Stimulated activated naive CD4-positive, alpha-beta T cell (primary cell): ENCODE measurements at regions not wholly inside any gene's neighbourhood (a gene's known extent, or its start where the extent isn't known, plus 50 kb on each side); places are given as distances from the start of the nearest gene placed in this dataset.

ENCODE experiments used
- DNase-seq, 6 experiments: peaks; one replicate each; lab custom pipeline; 2025; lab: John Stamatoyannopoulos, UW

- no peak for DNase-seq
Observed at GRCh38 chr2:62447411-62447810, 58.6 kb downstream of the TMEM17 start.

DNA sequence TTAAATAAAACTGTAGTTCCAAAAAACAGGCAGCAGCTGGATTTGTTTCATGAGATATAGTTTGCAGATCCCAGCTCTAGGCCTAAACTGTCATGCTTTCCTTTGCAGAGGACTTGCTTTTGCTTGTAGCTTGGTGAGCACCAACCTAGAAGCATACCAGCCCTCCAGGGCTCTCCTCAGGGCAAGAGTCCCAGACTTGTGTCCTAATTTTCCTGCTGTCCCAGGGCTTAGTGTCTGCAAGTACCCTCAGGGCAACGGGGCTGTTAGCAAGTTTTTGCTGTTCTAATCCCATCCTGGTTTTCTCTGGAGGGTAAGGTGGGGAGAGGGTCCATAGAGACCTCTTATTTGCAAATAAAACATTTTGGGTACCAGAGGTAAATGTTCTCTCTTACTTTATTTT lies 59.5 kb downstream of the TMEM17 start:
- DNase-seq: no peak

GRCh38 chr2:62443886-62444285 lies 62.1 kb downstream of the TMEM17 start:
- DNase-seq: no peak

DNA sequence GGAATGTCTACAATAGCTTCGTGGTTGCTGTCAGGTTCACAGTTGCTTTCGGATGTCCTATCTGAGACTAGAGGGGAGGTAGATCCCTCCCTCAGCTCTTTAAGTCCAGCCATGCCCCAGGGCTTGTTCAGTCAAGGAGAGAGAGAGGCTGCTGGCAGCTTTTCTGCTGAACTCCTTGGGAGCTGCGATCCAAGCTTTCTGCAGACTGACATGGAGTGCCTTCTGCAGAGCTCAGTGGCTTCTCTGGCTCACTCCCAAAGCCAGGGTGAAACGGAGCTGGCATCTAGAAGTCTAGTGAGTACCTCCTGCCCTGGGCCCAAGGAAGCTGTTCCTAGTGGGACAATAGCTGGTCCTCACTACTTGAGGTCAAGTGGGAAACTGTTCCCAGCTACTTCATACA lies 62.5 kb downstream of the TMEM17 start:
- DNase-seq: no peak

DNA sequence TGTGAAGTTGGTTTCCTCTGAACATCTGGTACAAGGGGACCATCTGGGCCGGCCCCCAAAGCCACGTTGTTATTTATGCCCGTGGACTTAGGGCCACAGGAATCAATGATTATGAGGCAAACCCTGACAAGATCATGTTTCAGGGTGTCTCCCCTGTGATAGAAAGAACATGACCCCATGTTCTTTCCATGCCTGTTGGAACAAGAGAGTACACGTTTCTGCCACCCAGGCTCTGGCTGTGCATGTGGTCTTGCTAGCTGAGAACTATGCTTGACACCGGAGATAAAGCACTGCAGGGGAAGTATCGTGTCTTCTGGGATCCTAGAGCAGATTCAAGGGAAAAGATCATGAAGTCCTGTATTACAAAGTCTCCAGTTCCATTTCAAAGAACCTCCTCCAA lies 64.2 kb downstream of the TMEM17 start:
- no peak for DNase-seq

- DNase-seq: no peak
Observed at GRCh38 chr2:62441421-62441820, 64.6 kb downstream of the TMEM17 start.

DNA sequence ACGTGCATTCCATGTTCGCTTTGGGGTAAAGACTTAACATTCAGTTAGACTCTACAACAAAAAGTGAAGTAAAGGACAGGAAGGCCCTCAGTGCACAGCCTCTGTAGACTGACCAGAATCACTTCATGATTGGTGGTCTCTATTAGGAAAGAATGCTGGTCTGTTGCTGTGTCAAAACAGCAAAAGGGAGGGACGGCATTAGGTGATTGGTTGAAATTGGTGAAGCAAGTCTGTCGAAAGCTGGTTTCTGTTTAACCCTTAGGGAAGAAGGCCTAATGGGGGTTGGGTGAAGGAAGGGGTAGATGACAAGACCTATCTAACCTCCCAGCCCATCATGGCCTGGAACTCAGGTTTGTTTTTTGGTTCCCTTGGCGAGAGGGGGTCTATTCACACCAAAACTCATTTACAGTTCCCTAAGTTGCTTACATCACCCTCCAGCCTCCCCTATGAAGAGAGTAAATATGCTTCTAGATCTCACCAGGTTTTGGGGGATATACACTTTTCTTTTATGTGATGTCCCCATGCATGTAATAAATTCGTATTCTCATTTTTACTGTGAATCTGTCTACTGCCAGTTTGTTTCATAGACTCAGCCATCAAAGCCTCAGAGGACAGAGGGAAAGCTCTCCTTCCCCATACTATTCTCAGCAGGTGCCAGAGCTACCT lies 65.6 kb downstream of the TMEM17 start:
- no peak for DNase-seq

DNA sequence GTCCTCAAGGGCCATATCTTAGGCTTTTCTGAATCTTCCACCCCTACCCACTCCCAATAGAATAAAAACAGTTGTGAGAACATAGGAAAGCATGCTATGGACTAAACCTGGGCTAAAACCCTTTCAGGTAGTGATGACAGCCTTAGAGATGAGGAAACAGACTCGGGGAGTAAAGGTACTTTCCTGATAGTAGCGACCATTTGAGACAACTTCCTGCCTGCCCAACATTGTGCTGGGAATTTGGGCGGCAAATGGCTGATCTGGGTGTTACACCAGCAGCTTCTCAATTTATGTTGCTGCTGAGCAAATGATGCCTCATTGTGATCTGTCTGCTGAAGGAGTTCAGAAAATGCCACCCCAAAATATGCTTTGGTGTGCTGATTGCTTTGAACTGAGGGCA lies 66.6 kb downstream of the TMEM17 start:
- no peak for DNase-seq

GRCh38 chr2:62437785-62438184 lies 68.2 kb downstream of the TMEM17 start:
- no peak for DNase-seq

DNA sequence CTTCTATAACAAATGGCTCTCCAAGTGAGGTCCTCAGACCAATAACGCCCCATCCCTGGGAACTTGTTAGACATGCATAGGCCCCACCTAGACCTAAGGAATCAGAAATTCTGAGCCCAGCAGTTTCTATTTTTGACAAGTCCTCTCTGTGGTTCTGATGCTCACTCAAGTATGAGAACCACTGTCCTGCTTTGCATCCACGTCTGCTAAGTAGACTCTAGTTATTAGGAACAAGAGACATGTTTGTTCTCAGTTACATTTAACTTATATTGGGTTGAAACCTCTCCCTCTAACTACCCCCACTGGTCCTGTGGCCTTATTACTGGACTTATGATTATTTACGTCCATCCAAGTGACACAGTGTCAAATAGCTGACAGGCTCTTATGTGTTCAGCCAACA lies 70.3 kb downstream of the TMEM17 start:
- DNase-seq: no peak

DNA sequence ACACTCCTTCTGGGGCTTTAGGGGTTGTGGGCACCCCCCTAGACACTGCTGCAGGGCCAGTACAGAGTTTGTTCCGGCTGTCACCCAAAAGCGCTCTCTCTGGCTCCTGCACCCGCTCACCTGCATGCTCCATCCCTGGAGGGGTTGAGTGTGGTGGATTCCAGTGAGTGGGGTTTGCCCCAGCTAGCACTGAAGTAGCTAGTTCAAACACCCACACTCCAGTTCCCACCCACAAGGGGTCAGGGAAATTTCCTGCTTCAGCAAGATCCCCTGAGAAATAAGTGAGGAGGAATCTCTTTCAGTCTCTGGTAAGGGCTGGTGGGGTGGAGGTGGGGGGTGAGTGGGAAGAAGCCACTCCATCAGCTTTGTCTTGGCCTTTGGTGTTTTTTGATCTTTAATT lies 73.6 kb downstream of the TMEM17 start:
- no peak for DNase-seq

DNA sequence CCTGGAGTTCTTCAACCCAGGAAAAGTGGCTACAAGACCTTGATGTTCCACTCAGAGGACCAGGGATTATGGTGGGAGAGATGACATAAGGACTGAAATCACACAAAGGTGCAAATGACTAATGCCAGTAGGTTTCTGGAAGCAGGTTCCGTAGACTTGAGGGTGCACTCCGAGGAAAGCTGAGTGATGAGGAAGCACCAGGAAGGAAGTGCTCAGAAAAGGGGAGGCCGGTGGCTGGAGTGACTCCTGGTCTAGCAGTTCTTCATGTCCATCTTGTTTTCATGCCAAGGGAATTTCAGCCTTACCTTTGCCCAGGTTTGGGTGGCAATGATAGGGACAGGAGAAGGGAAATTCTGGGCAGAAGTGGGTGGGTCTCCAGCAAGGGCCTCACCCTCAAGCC lies 74.5 kb downstream of the TMEM17 start:
- DNase-seq: no peak

- no peak for DNase-seq
Observed at GRCh38 chr2:62430146-62430545, 75.8 kb downstream of the TMEM17 start.

DNA sequence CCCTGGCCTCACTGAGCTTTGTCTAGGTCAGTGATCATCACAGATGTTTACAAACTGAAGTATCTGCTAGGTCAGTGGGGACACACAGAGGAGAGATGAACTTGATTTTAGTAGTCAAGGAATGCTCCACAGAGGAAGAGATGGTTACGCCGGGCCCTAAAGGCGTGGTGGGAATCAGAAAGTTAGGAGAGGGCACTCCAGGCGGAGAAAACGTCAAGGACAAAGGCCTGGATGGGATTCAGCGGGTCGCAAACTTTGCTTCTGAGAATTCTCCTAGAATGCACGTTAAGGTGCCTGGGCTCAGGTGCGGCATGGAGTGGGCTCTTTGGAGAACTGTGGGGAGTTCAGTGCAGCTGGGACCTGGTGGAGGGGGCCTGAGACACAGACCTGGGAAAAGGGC lies 78.8 kb downstream of the TMEM17 start:
- DNase-seq: no peak

DNA sequence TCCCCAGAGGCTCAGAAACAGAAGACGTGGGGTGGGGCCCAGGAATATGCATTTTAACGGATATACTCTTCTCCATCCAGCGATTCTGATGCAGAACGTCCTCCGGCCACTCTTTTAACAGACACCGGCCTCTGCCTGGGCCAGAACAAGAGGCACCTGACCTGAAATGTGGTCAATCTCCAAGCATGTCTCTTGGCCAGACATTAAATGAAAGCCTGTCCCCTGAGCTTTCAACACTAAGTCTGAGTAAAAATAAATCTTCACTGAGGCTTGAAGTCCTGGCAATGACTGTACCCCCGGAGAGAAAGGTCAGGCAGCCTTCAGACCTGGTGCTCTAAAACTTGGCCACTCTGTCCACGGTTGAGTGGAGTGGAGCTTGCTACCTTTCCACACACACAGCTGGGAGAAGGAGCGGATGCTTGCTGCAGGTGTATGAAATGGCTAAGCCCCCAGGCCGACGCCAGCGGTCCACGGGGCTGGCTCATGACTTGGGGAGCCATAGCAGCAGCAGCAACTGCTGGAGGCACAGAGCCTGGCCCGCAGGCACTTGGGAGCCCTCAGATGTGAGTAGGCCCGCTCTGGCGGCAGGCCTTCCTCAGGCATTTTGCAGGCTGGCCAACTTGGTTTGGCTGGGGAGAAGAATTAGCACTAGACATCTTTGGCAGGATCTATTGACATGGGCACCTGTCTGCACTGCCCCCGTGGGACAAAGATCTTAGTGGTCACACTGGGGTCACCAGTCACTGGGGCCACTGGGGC lies 79.7 kb downstream of the TMEM17 start:
- DNase-seq: no peak

DNA sequence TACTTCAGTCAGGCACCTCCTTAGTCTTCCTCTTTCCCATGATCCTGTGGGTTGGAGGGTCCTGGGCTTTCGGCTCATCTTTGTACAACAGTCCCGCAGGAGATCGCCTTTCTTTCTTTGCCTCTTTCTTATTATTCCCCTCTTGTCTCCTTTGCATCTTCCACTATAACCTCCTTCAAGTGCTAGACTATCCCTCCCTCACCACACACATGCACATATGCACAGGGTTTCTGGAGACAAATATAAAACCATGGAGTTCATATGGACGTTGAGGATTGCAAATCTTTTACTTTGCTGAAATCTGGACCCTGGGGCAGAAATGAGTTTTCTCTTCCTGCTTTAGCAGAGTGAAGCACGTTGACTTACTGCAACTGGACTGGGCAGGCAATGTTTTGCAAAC lies 80.3 kb downstream of the TMEM17 start:
- DNase-seq: no peak

DNA sequence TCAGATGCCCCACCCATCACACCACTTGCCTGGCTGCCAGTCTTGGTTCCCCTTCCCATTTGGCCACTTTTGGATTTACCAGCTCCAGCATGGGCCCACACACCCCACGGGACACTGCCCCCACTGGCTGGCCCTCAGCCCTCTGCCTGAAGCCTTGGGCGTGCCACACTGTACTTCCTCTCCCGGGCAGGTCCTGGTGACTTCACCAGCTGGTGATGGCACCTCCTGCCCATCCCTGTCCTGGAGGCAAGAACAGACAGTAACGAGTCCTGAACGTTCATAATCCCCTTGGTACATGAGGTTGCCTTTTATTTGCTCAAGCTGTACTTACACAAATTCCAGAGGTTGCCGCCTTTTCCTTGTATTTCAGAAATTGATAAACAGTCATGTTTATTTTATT lies 81.1 kb downstream of the TMEM17 start:
- DNase-seq: no peak

- no peak for DNase-seq
Observed at GRCh38 chr2:62423883-62424458, 82.0 kb downstream of the TMEM17 start.

DNA sequence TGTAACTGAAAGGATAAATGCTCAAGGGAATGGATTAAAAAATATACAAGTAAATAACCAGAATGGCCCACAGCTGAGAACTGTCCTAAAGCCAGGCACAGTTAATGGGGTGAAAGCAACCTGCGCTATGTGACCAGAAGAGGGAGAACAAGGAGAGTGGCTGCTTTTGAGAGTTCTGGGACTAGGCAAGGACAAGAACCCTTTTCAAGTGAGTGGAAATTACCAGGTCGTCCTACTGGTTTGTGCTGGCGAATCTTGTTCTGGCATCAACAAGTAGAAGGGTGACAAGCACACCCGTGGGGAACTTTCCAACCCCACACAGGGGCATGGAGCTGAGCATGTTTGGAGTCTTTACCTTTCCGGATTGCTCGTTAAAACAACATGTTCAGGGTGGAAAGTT lies 82.8 kb downstream of the TMEM17 start:
- DNase-seq: no peak

GRCh38 chr2:62415518-62415917 lies 90.5 kb downstream of the TMEM17 start:
- DNase-seq: no peak

DNA sequence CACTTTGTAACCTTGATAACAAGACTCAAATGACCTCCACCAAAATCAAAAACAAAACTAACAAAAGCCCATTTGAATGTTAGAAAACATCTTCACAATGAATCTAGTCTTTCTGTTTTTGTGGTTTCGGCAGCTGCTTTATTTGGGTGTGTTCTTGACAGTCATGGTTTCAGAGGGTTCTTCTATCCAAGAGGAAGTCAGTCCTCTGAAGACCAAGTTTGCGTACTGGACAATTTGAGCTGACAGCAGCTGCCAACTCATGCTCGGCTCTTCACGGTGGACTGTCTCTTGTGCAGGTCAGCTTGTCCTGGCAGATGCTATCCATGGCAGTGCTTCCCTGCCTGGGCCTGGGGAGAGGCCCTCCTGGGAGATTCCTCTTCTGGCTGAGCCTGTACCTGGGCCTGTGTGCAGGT lies 91.0 kb downstream of the TMEM17 start:
- DNase-seq: no peak

DNA sequence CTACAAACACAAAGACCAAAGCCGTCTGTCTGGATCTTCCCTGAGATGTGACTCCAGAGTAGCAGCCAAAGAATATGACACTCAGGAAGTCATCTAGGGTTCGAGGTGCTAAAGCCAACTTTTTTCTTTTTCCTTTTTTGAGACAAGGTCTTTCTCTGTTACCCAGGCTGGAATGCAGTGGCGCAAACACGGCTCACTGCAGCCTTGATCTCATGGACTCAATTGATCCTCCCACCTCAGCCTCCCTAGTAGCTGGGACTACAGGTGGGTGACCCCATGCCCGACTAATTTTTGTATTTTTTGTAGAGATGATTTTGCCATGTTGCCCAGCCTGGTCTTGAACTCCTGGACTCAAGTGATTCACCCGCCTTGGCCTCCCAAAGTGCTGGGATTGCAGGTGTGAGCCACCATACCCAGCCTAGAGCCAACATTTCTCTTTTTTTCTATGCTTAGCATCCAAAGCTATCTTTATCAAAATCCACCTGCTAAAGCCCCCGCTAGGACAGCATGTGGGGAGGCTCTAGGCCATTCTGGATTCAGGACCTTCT lies 92.8 kb downstream of the TMEM17 start:
- no peak for DNase-seq

DNA sequence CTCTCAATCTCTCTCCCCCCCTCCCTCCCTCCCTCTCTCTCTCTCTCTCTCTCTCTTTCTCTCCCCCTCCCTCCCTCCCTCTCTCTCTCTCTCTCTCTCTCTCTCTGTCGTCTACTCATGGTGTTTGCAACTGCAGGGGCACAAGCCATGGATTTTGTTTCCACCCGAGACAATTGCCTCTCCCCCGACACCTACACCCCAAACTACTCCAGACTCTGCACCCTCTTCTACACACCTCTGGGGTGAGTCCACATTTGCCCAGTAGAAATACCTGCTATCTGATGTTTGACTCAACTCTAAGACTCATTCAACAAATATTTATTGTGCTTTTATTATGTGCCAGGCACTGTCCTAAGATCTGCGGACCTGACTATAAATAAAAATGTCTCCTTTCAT lies 93.7 kb downstream of the TMEM17 start:
- peak in 1 of 6 experiments; percentile 47 for DNase-seq
